GM23338 (cell line): ENCODE measurements at regions not wholly inside any gene's neighbourhood (a gene's known extent, or its start where the extent isn't known, plus 50 kb on each side); places are given as distances from the start of the nearest gene placed in this dataset.
A peak's percentile ranks its signal among the peaks of the same experiment; 100 is the strongest.

Source experiments
- ATAC-seq: fragments of 200-7000 bp; cut with Tn5 transposase; 3 replicates; pipeline ENCODE4 v1.9.1; 2020
- DNase-seq: peaks from one replicate; pipeline ENCODE4 v3.0.0-alpha.2; 2015; ENCODE audit warnings: low spot score
- H2AFZ ChIP-seq: fragments of 200-600 bp; sonication (generic); 2 replicates; pipeline ENCODE4 v1.8.0; 2016; ENCODE audit warnings: antibody characterized with exemption, mild to moderate bottlenecking, moderate library complexity
- H3F3A ChIP-seq: fragments of 200-600 bp; sonication (generic); replicated peaks from 2 replicates; pipeline ENCODE4 v1.8.0; 2017; ENCODE audit warnings: antibody characterized with exemption, mixed run types, low read depth
- H3K27ac ChIP-seq: fragments of 200-600 bp; sonication (generic); 2 replicates; pipeline ENCODE4 v1.6.1; 2016; ENCODE audit warnings: low read depth
- H3K27me3 ChIP-seq: fragments of 200-600 bp; sonication (generic); 2 replicates; pipeline ENCODE4 v1.8.0; 2016; ENCODE audit warnings: mild to moderate bottlenecking, mixed run types, moderate library complexity; ENCODE audit not compliant: insufficient read depth
- H3K36me3 ChIP-seq: fragments of 200-600 bp; sonication (generic); 2 replicates; pipeline ENCODE4 v1.8.0; 2016; ENCODE audit warnings: mild to moderate bottlenecking; ENCODE audit not compliant: insufficient read depth
- H3K4me1 ChIP-seq: fragments of 200-600 bp; sonication (generic); 2 replicates; pipeline ENCODE4 v1.8.0; 2016; ENCODE audit warnings: mild to moderate bottlenecking, moderate library complexity; ENCODE audit not compliant: insufficient read depth
- H3K4me2 ChIP-seq: fragments of 200-600 bp; sonication (generic); 2 replicates; pipeline ENCODE4 v1.7.1; 2017; ENCODE audit warnings: mixed run types
- H3K4me3 ChIP-seq: fragments of 200-600 bp; sonication (generic); 2 replicates; pipeline ENCODE4 v1.6.1; 2016; ENCODE audit warnings: mixed run types
- H3K79me2 ChIP-seq: fragments of 200-600 bp; sonication (generic); replicated peaks from 2 replicates; pipeline ENCODE4 v1.8.0; 2017; ENCODE audit warnings: mild to moderate bottlenecking; ENCODE audit not compliant: insufficient read depth
- H3K9me2 ChIP-seq: fragments of 200-600 bp; sonication (generic); 2 replicates; pipeline ENCODE4 v1.8.0; 2017; ENCODE audit not compliant: insufficient read depth
- H4K20me1 ChIP-seq: fragments of 200-600 bp; sonication (generic); replicated peaks from 2 replicates; pipeline ENCODE4 v1.8.0; 2017; ENCODE audit warnings: mild to moderate bottlenecking; ENCODE audit not compliant: insufficient read depth
- H3K27ac Mint-ChIP-seq: 2 replicates; pipeline ENCODE4 v1.8.0; 2020; ENCODE audit warnings: inconsistent platforms, mild to moderate bottlenecking, moderate library complexity, mixed read lengths
- H3K27me3 Mint-ChIP-seq: 3 replicates; pipeline ENCODE4 v1.8.0; 2022; ENCODE audit warnings: low read depth, mild to moderate bottlenecking, moderate library complexity, mixed read lengths, inconsistent platforms; ENCODE audit not compliant: insufficient read depth, poor library complexity
- H3K36me3 Mint-ChIP-seq: 3 replicates; pipeline ENCODE4 v1.8.0; 2021; ENCODE audit warnings: low read depth, mild to moderate bottlenecking, inconsistent platforms, moderate library complexity, mixed read lengths
- H3K4me1 Mint-ChIP-seq: 3 replicates; pipeline ENCODE4 v1.8.0; 2020; ENCODE audit warnings: mild to moderate bottlenecking, inconsistent platforms, mixed read lengths
- H3K4me3 Mint-ChIP-seq: 3 replicates; pipeline ENCODE4 v1.8.0; 2021; ENCODE audit warnings: moderate library complexity, mild to moderate bottlenecking, inconsistent platforms, mixed read lengths
- H3K9me3 Mint-ChIP-seq: 3 replicates; pipeline ENCODE4 v1.8.0; 2020; ENCODE audit warnings: moderate library complexity, mild to moderate bottlenecking, inconsistent platforms, mixed read lengths
- EZH2 ChIP-seq: fragments of 200-600 bp; sonication (generic); IDR thresholded peaks from one replicate; pipeline ENCODE4 v1.8.0; 2017; ENCODE audit warnings: antibody characterized with exemption, mild to moderate bottlenecking, low read depth; ENCODE audit not compliant: unreplicated experiment
- POLR2AphosphoS5 ChIP-seq: IDR thresholded peaks from 2 replicates; pipeline ENCODE4 v1.6.1; 2016; ENCODE audit warnings: antibody characterized with exemption, low read depth
- TF ChIP-seq, protein P1 (sequence below): IDR thresholded peaks from one replicate; pipeline ENCODE4 v1.6.1; 2018; ENCODE audit warnings: antibody characterized with exemption; ENCODE audit not compliant: unreplicated experiment
- TF ChIP-seq, protein P2 (sequence below), 2 experiments: fragments of 200-600 bp in 1 of 2; sonication (generic) in 1 of 2; conservative IDR thresholded peaks; 2 replicates each; pipeline versions ENCODE4 v1.5.1 to v1.6.1; 2016 to 2017; ENCODE audit warnings: antibody characterized with exemption in 2 of 2, low read depth in 2 of 2, mild to moderate bottlenecking in 2 of 2, moderate library complexity in 1 of 2

DNA sequence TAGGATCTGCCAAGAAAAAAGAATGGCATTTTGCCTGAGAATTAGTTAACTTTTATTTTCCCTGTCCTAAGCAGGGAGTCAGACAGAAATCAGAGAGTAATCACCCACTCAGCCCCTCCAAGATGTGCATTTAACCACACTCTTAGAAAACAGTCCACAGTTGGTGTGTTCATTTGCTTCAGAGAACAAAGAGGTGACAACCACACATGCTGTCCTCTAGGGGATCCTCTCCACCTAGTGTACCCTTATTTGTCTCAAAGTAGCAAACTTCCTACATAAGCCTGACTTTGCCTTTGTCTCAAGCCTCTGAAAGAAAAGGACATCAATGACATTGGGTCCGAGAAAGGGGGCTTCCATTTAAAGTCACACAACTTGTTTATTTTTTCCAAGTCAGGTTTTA, 107.0 kb upstream of the RFC3 start (continued):
- TF ChIP-seq, protein P1, sequence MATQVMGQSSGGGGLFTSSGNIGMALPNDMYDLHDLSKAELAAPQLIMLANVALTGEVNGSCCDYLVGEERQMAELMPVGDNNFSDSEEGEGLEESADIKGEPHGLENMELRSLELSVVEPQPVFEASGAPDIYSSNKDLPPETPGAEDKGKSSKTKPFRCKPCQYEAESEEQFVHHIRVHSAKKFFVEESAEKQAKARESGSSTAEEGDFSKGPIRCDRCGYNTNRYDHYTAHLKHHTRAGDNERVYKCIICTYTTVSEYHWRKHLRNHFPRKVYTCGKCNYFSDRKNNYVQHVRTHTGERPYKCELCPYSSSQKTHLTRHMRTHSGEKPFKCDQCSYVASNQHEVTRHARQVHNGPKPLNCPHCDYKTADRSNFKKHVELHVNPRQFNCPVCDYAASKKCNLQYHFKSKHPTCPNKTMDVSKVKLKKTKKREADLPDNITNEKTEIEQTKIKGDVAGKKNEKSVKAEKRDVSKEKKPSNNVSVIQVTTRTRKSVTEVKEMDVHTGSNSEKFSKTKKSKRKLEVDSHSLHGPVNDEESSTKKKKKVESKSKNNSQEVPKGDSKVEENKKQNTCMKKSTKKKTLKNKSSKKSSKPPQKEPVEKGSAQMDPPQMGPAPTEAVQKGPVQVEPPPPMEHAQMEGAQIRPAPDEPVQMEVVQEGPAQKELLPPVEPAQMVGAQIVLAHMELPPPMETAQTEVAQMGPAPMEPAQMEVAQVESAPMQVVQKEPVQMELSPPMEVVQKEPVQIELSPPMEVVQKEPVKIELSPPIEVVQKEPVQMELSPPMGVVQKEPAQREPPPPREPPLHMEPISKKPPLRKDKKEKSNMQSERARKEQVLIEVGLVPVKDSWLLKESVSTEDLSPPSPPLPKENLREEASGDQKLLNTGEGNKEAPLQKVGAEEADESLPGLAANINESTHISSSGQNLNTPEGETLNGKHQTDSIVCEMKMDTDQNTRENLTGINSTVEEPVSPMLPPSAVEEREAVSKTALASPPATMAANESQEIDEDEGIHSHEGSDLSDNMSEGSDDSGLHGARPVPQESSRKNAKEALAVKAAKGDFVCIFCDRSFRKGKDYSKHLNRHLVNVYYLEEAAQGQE: no peak
- no peak for TF ChIP-seq EZH2
- no peak for TF ChIP-seq POLR2AphosphoS5

DNA sequence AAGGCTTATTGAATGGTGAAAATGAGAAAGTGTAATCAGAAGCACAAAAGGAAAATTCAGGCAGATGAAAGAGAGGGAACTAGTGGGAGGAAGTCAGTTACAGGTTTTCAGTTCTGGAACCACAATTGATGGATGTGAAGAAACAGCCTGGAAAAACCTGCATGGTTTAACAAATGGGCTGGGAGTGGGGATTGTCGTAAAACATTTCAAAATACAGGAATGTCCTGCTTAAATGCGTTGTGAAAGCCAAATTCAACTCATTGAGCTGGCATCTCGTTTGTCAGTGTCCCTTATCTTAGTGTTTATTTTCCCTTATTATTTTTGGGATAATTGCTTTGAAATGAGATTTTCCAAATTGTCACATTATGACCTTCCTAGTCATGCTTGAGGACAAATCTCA, 106.5 kb upstream of the RFC3 start:
- Mint-ChIP-seq H3K27me3 (peaks cover 1% of the 10 kb centered on the region), H3K27ac (no peak overlapping the region; the same call in 1 of the 2 replicates), H3K36me3 (peaks cover 8% of the 10 kb centered on the region; the same call in 2 of the 3 replicates), H3K9me3 (peaks cover 10% of the 10 kb centered on the region; the same call in 2 of the 3 replicates), H3K4me3 (no peak overlapping the region), H3K4me1 (no peaks in the 10 kb centered on the region)
- no peaks in the 10 kb centered on the region for H3K36me3 ChIP-seq
- no peaks in the 10 kb centered on the region for H4K20me1 ChIP-seq
- H3K27me3 ChIP-seq: no peaks in the 10 kb centered on the region
- no peaks in the 10 kb centered on the region; the same call in 1 of the 2 replicates for H3K9me2 ChIP-seq
- no peak overlapping the region for H3K4me3 ChIP-seq
- H2AFZ ChIP-seq: peak overlapping the region; percentile 79
- H3K4me1 ChIP-seq: no peaks in the 10 kb centered on the region
- DNase-seq (no peak), ATAC-seq (no peak)
- no peaks in the 10 kb centered on the region for H3K79me2 ChIP-seq
- H3K4me2 ChIP-seq: no peak overlapping the region
- TF ChIP-seq, protein P2, sequence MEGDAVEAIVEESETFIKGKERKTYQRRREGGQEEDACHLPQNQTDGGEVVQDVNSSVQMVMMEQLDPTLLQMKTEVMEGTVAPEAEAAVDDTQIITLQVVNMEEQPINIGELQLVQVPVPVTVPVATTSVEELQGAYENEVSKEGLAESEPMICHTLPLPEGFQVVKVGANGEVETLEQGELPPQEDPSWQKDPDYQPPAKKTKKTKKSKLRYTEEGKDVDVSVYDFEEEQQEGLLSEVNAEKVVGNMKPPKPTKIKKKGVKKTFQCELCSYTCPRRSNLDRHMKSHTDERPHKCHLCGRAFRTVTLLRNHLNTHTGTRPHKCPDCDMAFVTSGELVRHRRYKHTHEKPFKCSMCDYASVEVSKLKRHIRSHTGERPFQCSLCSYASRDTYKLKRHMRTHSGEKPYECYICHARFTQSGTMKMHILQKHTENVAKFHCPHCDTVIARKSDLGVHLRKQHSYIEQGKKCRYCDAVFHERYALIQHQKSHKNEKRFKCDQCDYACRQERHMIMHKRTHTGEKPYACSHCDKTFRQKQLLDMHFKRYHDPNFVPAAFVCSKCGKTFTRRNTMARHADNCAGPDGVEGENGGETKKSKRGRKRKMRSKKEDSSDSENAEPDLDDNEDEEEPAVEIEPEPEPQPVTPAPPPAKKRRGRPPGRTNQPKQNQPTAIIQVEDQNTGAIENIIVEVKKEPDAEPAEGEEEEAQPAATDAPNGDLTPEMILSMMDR (conservative IDR thresholded peaks at IDR 0.05; ENCODE audit: low read depth in 2 of 2): no peak
- TF ChIP-seq, protein P1: no peak
- no peaks in the 10 kb centered on the region for H3F3A ChIP-seq
- no peak overlapping the region for H3K27ac ChIP-seq
